Gastrocnemius medialis (tissue), 4 donors: ENCODE measurements at regions not wholly inside any gene's neighbourhood (a gene's known extent, or its start where the extent isn't known, plus 50 kb on each side); places are given as distances from the start of the nearest gene placed in this dataset.

Experiments
- ATAC-seq, 2 donors: fragments of 150-250 bp; one replicate each; pipeline ENCODE4 v1.9.1; 2016
- DNase-seq, 2 donors: peaks; one replicate each; pipeline ENCODE4 v3.0.0-alpha.2; 2019
- H3K27ac ChIP-seq, 4 donors: fragments of 200-600 bp; sonication (generic); 1 replicate in 1 of 4; 2 replicates in 3 of 4; pipeline ENCODE4 v1.5.1; 2016 to 2018; ENCODE audit warnings: mild to moderate bottlenecking in 2 of 4, moderate library complexity in 1 of 4
- H3K27me3 ChIP-seq, 3 donors: fragments of 200-600 bp; sonication (generic) in 2 of 3; 1 replicate in 1 of 3; 2 replicates in 2 of 3; pipeline versions ENCODE4 v1.5.1 to v1.6.0; 2016 to 2019; ENCODE audit warnings: mild to moderate bottlenecking in 1 of 3, moderate library complexity in 1 of 3
- H3K36me3 ChIP-seq, 2 donors: fragments of 200-600 bp; sonication (generic) in 1 of 2; one replicate each; pipeline ENCODE4 v1.5.1; 2017 to 2018
- H3K4me1 ChIP-seq, 2 donors: fragments of 200-600 bp; sonication (generic) in 1 of 2; one replicate each; pipeline ENCODE4 v1.5.1; 2016 to 2017; ENCODE audit warnings: mild to moderate bottlenecking in 2 of 2
- H3K4me3 ChIP-seq, 4 donors: fragments of 200-600 bp; sonication (generic) in 3 of 4; 1 replicate in 1 of 4; 2 replicates in 3 of 4; pipeline ENCODE4 v1.5.1; 2016 to 2019; ENCODE audit warnings: mild to moderate bottlenecking in 2 of 4
- H3K9me3 ChIP-seq, 3 donors: fragments of 200-600 bp; sonication (generic) in 2 of 3; 1 replicate in 1 of 3; 2 replicates in 2 of 3; pipeline ENCODE4 v1.5.1; 2016 to 2019
- CTCF ChIP-seq, 5 experiments: fragments of 450-650 bp in 3 of 5; fragments of 200-600 bp in 2 of 5; sonication (generic) in 2 of 5; IDR thresholded peaks in 4 of 5; conservative IDR thresholded peaks in 1 of 5; 1 replicate in 4 of 5; 2 replicates in 1 of 5; pipeline ENCODE4 v1.5.1; 2016 to 2019; ENCODE audit warnings: antibody characterized with exemption in 5 of 5, mild to moderate bottlenecking in 3 of 5, moderate library complexity in 3 of 5
- POLR2A ChIP-seq, 2 donors: fragments of 450-650 bp; IDR thresholded peaks; one replicate each; pipeline ENCODE4 v1.6.1; 2017; ENCODE audit warnings: antibody characterized with exemption in 2 of 2, mild to moderate bottlenecking in 2 of 2, moderate library complexity in 2 of 2
- in situ Hi-C, 4 donors: fragments of 200-750 bp; cut with MboI; loops; one replicate each; pipeline versions ENCODE4 v1.15.0 to v1.8.0; 2017; ENCODE audit warnings: low sequenced_read_pairs in 4 of 4
- intact Hi-C: fragments of 100-400 bp; cut with DNase I; formaldehyde crosslinking; loops from one replicate; pipeline ENCODE4 v1.15.1; 2023; ENCODE audit warnings: low total_unique reads

DNA sequence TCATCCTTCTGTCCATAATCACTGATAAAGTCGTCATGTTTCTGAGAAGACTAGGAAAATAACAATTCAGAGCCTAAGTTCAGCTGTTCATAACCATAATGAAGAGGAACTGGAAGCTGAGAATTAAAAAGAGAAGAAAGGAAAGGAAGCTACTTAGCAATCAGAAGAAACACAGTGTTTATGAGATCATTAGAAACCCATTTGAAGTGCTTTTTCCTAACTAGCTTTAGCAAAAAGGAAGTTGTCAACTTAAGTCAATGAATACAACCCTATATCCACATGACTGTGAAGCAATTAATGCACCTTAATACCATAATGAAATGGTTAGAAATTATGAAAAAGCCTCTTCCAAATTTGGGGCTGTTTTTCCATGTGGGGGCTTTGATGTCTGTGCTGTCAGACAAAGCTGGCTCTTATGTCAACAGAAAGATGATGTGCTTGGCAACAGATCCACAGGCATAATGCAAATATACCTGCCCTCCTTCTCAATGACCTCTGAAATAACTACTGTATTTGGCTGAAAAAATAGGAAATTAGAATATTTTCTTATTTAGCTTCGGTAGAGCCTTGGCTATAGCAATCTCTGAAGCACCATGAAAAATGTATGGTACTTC, 463.5 kb downstream of the RASEF start:
- no peaks in the 10 kb centered on the region for H3K4me1 ChIP-seq
- H3K27ac ChIP-seq, result no peak overlapping the region
- no peaks in the 10 kb centered on the region for H3K27me3 ChIP-seq
- ATAC-seq, result no peak
- no peak overlapping the region for H3K4me3 ChIP-seq
- no peak for TF ChIP-seq CTCF (IDR thresholded peaks at IDR 0.05 in 4 of 5, conservative IDR thresholded peaks at IDR 0.05 in 1 of 5)
- no peak for TF ChIP-seq POLR2A (IDR thresholded peaks at IDR 0.05)
- no peak for DNase-seq
- H3K9me3 ChIP-seq, result no peaks in the 10 kb centered on the region
- no peaks in the 10 kb centered on the region for H3K36me3 ChIP-seq
- intact Hi-C loops (no loop called here), in situ Hi-C loops (no loop called here)

- ATAC-seq, result no peak
These were observed 462.2 kb downstream of the RASEF start for GRCh38 chr9:82600536-82601292.

DNA sequence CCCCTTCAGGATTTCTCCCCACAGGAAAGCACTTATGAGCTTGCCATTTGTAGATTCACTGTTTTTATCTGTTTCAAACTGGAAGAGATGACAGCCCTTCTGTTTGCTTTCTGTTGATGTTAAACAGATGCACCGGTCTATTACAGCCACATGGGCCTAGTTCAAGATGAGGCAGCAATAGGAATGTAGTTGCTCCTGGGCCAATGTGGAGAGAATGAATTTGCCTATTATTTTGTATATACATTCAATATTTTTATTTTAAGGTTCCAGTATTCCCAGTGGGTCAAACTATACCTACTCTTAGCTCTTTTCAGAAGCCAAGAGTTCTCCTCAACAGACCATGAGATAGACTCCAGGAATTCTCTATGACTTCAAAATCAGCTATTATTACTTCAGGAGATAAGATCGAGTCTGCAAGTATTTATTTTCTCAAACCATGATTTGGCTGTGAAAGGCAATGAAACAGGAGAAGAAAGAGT, 461.6 kb downstream of the RASEF start:
- no peaks in the 10 kb centered on the region for H3K9me3 ChIP-seq
- H3K4me1 ChIP-seq, result peaks cover 0 to 7% of the 10 kb centered on the region in 2 donors
- H3K36me3 ChIP-seq, result no peaks in the 10 kb centered on the region
- H3K27me3 ChIP-seq, result no peaks in the 10 kb centered on the region
- ATAC-seq (no peak), DNase-seq (no peak)
- no peak overlapping the region for H3K27ac ChIP-seq
- in situ Hi-C loops, result loop anchor here in 3 of 4 donors (10.0 to 25.0 kb wide), 3 partner anchors 714 to 1089 kb away; no protein-coding TSS in a partner anchor
- TF ChIP-seq CTCF (IDR thresholded peaks at IDR 0.05 in 4 of 5, conservative IDR thresholded peaks at IDR 0.05 in 1 of 5) (no peak), POLR2A (IDR thresholded peaks at IDR 0.05) (no peak)
- intact Hi-C loops, result no loop called here
- no peak overlapping the region for H3K4me3 ChIP-seq

More at GRCh38 chr9:82600536-82601292, 462.2 kb downstream of the RASEF start:
- no peak for DNase-seq
- Histone ChIP-seq H3K4me3 (no peak overlapping the region), H3K9me3 (no peaks in the 10 kb centered on the region), H3K27ac (no peak overlapping the region), H3K27me3 (no peaks in the 10 kb centered on the region), H3K36me3 (no peaks in the 10 kb centered on the region), H3K4me1 (peaks cover 0 to 1% of the 10 kb centered on the region in 2 donors)
- TF ChIP-seq POLR2A (IDR thresholded peaks at IDR 0.05) (no peak), CTCF (IDR thresholded peaks at IDR 0.05 in 4 of 5, conservative IDR thresholded peaks at IDR 0.05 in 1 of 5) (no peak)
- intact Hi-C loops (no loop called here), in situ Hi-C loops (loop anchor here in 3 of 4 donors (10.0 to 25.0 kb wide), 3 partner anchors 713 to 1088 kb away; no protein-coding TSS in a partner anchor)

GRCh38 chr9:82604947-82605656, 457.8 kb downstream of the RASEF start:
- no peak for TF ChIP-seq CTCF (IDR thresholded peaks at IDR 0.05 in 4 of 5, conservative IDR thresholded peaks at IDR 0.05 in 1 of 5)
- no peak for TF ChIP-seq POLR2A (IDR thresholded peaks at IDR 0.05)
- Histone ChIP-seq H3K27ac (no peak overlapping the region), H3K27me3 (no peaks in the 10 kb centered on the region), H3K4me1 (peaks cover 0 to 11% of the 10 kb centered on the region in 2 donors), H3K9me3 (no peaks in the 10 kb centered on the region), H3K36me3 (no peaks in the 10 kb centered on the region), H3K4me3 (no peak overlapping the region)
- ATAC-seq (no peak), DNase-seq (no peak)
- in situ Hi-C loops (loop anchor here in 3 of 4 donors (10.0 to 25.0 kb wide), 3 partner anchors 718 to 1093 kb away; no protein-coding TSS in a partner anchor), intact Hi-C loops (loop anchor here (5.0 kb wide), 1 partner anchor 1083 kb away; no protein-coding TSS in a partner anchor)
